ENCODE measurements at regions not wholly inside any gene's neighbourhood (a gene's known extent, or its start where the extent isn't known, plus 50 kb on each side); places are given as distances from the start of the nearest gene placed in this dataset.

- DNase-seq = no peak
- no peak overlapping the region for H3K27ac ChIP-seq
- TF ChIP-seq EP300 (IDR thresholded peaks at IDR 0.05) = no peak
- TF ChIP-seq, protein P1, sequence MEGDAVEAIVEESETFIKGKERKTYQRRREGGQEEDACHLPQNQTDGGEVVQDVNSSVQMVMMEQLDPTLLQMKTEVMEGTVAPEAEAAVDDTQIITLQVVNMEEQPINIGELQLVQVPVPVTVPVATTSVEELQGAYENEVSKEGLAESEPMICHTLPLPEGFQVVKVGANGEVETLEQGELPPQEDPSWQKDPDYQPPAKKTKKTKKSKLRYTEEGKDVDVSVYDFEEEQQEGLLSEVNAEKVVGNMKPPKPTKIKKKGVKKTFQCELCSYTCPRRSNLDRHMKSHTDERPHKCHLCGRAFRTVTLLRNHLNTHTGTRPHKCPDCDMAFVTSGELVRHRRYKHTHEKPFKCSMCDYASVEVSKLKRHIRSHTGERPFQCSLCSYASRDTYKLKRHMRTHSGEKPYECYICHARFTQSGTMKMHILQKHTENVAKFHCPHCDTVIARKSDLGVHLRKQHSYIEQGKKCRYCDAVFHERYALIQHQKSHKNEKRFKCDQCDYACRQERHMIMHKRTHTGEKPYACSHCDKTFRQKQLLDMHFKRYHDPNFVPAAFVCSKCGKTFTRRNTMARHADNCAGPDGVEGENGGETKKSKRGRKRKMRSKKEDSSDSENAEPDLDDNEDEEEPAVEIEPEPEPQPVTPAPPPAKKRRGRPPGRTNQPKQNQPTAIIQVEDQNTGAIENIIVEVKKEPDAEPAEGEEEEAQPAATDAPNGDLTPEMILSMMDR (IDR thresholded peaks at IDR 0.05) = no peak
- TF ChIP-seq POLR2A (IDR thresholded peaks at IDR 0.05) = no peak
These were observed 222.7 kb upstream of the SESN3 start for GRCh38 chr11:95453616-95454171.

GRCh38 chr11:95451682-95452081 lies 220.7 kb upstream of the SESN3 start:
- DNase-seq = no peak
- no peaks in the 10 kb centered on the region for H3K9me3 ChIP-seq
- TF ChIP-seq POLR2A (IDR thresholded peaks at IDR 0.05) (no peak), EP300 (IDR thresholded peaks at IDR 0.05) (no peak)
- TF ChIP-seq, protein P1 (IDR thresholded peaks at IDR 0.05) = no peak
- 90 to 96% (median 93%) methylated on average over 1 of the region's 1 CpG for WGBS, 3 donors
- H3K27me3 ChIP-seq = no peaks in the 10 kb centered on the region
- no peaks in the 10 kb centered on the region for H3K4me1 ChIP-seq (ENCODE audit: insufficient read depth)
- no peaks in the 10 kb centered on the region for H3K36me3 ChIP-seq
- no peak overlapping the region for H3K27ac ChIP-seq
- intact Hi-C loops (cut with DNase I) = no loop called here
- no peak overlapping the region for H3K4me3 ChIP-seq

More at GRCh38 chr11:95453616-95454171, 222.7 kb upstream of the SESN3 start:
- no peaks in the 10 kb centered on the region for H3K4me1 ChIP-seq (ENCODE audit: insufficient read depth)
- intact Hi-C loops (cut with DNase I) = no loop called here
- no peaks in the 10 kb centered on the region for H3K9me3 ChIP-seq
- H3K36me3 ChIP-seq = no peaks in the 10 kb centered on the region
- no peaks in the 10 kb centered on the region for H3K27me3 ChIP-seq
- WGBS, 3 donors = 88 to 92% (median 92%) methylated on average over 6 to 7 of the region's 7 CpGs
- no peak overlapping the region for H3K4me3 ChIP-seq

- no peak for DNase-seq
- Histone ChIP-seq H3K9me3 (no peaks in the 10 kb centered on the region), H3K27ac (no peak overlapping the region), H3K4me3 (no peak overlapping the region), H3K36me3 (no peaks in the 10 kb centered on the region), H3K4me1 (ENCODE audit: insufficient read depth) (no peaks in the 10 kb centered on the region), H3K27me3 (no peaks in the 10 kb centered on the region)
- intact Hi-C loops (cut with DNase I) = no loop called here
- TF ChIP-seq EP300 (IDR thresholded peaks at IDR 0.05) (no peak), POLR2A (IDR thresholded peaks at IDR 0.05) (no peak)
- TF ChIP-seq, protein P1 (IDR thresholded peaks at IDR 0.05) = no peak
These were observed 220.3 kb upstream of the SESN3 start for GRCh38 chr11:95451261-95451660.

- 59 to 72% (median 67%) methylated on average over 4 of the region's 4 CpGs for WGBS, 3 donors
- intact Hi-C loops (cut with DNase I) = no loop called here
- DNase-seq = no peak
- no peaks in the 10 kb centered on the region for H3K9me3 ChIP-seq
- TF ChIP-seq EP300 (IDR thresholded peaks at IDR 0.05) (no peak), POLR2A (IDR thresholded peaks at IDR 0.05) (no peak)
- TF ChIP-seq, protein P1 (IDR thresholded peaks at IDR 0.05) = no peak
- H3K4me3 ChIP-seq = no peak overlapping the region
- no peak overlapping the region for H3K27ac ChIP-seq
- no peaks in the 10 kb centered on the region for H3K36me3 ChIP-seq
- no peaks in the 10 kb centered on the region for H3K27me3 ChIP-seq
- no peaks in the 10 kb centered on the region for H3K4me1 ChIP-seq (ENCODE audit: insufficient read depth)
These were observed 219.6 kb upstream of the SESN3 start for GRCh38 chr11:95450547-95451123.

All from ovary (tissue), 7 donors.